DMS153 treated with DMSO at 0.1 percent for 48 hours (cell line): ENCODE measurements at regions not wholly inside any gene's neighbourhood (a gene's known extent, or its start where the extent isn't known, plus 50 kb on each side); places are given as distances from the start of the nearest gene placed in this dataset.
"Not testable (repeated sequence)": the region's sequence is repeated elsewhere in the genome, so short reads cannot be mapped to it uniquely, and the experiment has no call there.

Experiments used
- DNase-seq: peaks from one replicate; lab custom pipeline; 2025; ENCODE audit not compliant: unreplicated experiment; lab: John Stamatoyannopoulos, UW

- no peak for DNase-seq
Measured at GRCh38 chr12:65673156-65673690, 151.1 kb upstream of the HMGA2 start.

GRCh38 chr12:65673732-65674131, 150.6 kb upstream of the HMGA2 start:
- DNase-seq, result no peak

DNA sequence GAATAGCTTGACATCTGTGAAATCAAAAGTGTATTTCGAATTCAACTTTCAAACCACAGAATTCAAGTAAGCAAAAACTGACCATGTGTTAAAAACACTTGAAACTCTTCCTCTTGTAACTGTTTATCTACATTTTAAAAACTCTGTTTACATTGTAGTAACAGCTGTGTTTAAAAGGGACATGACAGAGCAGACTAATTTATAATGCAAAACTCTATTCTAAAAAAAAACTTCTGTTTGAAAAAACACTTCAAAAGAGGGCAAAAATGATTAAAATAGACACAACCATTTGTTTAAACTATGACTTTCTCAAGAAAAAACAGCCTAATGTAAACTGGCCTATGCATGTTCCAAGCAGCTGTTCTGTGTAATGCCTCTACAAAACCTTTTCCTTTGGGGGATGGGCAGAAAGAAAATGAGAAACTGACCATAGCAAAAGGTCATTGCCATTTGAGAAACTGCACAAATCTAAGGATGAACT, 149.1 kb upstream of the HMGA2 start:
- DNase-seq, result no peak

GRCh38 chr12:65678172-65678571, 146.1 kb upstream of the HMGA2 start:
- DNase-seq, result not testable (repeated sequence)

DNA sequence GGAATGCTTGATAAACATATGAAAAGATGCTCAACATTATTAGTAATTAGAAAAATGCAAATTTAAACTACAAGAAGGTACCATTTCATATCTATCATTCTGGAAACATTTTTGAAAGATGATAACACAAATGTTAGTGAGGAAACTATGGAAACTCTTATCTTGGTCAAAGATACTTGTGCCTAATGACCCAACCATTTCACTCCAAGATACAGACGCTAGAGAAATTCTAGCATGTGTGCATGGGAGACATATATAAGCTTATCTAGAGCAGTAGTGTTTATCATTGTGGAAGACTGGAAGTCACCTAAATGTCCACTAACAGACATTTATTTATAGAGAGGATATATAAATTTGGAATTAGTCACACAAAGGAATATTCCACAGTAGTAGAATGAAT, 143.1 kb upstream of the HMGA2 start:
- DNase-seq, result no peak

- no peak for DNase-seq
Measured at GRCh38 chr12:65682112-65682511, 142.2 kb upstream of the HMGA2 start.

DNA sequence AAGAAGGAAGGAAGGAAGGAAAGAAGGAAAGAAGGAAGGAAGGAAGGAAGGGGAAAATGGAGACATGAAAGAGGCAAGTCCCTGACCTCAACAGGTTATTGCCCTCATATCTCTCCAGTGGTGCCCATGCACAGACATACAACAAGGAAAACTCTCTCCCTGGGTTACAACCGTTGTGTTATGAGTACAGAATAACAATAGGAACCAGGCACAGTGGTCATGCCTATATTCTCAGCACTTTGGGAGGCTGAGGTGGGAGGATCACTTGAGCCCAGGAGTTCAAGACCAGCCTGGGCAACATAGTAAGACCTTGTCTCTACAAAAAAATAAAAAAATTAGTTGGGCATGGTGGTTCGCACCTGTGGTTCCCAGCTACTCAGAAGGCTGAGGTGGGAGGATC, 139.4 kb upstream of the HMGA2 start:
- no peak for DNase-seq

GRCh38 chr12:65685514-65685913, 138.8 kb upstream of the HMGA2 start:
- no peak for DNase-seq

DNA sequence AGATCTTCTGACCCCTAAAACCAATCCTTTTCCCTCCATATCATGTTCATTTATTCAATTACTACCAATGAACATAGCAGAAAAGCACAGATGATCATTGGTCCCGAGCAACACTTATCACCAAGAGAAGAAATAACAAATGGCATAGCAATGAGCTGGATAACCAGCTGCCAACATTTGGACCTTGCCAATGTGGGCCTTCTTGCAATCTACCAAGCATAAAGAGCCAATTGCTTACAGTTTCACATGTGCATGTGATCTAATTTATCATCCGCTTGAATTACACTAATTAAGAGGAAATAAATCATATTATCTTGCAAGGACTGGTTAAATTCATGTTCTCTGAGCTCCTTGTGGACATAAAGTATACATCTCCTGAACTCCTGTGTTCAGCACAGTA, 134.8 kb upstream of the HMGA2 start:
- no peak for DNase-seq

DNA sequence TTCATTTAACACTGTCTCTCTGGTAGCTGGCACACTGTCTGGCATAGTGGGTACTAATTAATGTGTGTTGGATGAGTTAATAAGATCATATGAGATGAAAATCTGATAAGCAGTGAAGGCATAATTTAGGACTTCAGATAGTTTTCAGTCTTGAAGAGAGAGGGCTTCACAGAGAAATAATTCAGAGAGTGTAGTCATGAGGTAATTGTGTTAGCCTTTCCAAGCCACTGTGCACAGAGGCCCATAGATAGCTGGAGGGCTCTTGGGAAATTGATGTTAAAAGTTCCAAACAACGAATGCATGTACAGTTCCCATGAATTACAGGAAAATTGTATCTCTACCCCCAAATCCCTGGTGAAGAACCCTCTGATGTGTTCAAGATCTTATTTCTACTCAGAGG, 133.8 kb upstream of the HMGA2 start:
- DNase-seq, result no peak

DNA sequence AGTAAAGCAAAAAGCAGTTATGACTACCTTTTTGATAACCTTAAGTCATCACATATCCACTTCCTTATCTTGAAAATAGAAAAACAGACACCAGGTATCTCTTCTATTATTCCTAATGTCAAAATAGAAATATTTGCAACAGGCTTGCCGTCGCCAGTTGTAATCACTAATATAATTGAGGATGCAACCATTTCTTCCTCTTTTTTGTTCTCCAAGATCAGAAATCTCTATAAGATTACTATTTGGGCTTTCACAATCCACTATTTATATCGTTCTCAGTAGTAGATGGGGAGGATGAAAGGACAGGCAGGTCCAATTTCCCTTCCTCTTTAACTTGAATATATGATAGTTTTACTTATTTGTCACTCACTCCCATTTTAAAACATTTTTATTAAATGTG, 130.2 kb upstream of the HMGA2 start:
- no peak for DNase-seq

- DNase-seq, result no peak
Measured at GRCh38 chr12:65695113-65695865, 129.0 kb upstream of the HMGA2 start.

GRCh38 chr12:65696227-65696626, 128.1 kb upstream of the HMGA2 start:
- DNase-seq, result no peak

- DNase-seq, result no peak
Measured at GRCh38 chr12:65699251-65699650, 125.0 kb upstream of the HMGA2 start.

- no peak for DNase-seq
Measured at GRCh38 chr12:65703176-65703575, 121.1 kb upstream of the HMGA2 start.

DNA sequence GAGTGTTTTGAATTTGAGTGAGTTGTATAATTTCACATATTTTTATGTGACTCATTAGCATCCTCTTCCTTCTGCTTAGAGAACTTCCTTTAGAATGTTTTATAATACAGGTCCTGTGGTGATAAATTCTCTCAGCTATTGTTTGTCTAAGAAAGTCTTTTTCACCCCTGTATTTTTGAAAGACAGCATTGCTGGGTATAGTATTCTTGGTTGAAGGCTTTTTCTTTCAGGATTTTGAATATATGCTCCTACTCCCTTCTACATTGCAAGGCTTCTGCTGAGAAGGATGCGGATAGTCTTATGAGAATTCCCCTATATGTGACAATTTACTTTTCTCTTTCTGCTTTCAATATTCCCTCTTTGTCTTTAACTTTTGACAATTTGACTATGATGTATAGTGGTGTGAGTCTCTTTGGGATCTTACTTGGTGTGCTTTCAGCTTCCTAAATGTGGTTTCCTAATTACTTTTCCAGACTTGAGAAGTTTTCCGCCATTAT, 118.9 kb upstream of the HMGA2 start:
- no peak for DNase-seq

DNA sequence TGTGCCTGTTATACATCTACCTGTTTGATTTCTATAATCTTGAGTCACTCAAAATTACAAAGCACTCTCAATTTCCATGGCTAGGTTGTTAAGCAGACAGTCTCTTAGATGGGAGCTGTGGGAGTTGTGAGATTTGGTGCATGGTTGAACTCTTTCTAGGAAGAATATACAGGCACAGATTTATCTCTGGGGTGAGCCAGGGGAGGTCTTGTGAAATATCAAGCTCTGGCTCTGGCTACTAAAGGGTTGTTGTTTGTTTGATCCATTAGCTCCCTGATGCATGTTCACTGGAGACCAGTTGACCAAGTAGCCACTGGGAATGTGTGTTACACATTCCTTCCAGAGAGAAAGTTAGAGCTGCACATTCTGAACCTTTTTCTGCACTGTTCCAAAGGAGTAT, 117.2 kb upstream of the HMGA2 start:
- DNase-seq, result no peak

GRCh38 chr12:65712260-65713004, 111.9 kb upstream of the HMGA2 start:
- DNase-seq, result no peak

DNA sequence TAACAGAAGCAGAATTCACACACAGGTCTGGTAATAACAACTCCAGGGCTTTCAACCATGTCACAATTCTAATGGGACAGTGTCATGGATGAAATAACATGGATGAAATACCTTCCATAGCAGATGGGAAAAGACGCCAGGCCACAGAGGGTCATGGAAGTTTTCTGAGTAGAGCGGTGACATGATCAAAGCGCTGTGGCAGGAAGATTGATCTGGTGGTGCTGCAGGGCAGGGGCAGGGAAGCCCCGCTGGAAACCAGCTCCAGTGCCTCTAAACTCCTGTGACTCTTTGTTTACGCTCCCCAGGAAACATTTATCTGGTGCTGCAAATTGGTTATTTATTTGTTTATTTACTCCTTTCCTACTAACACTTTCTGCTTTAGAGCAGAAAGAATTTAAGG, 108.3 kb upstream of the HMGA2 start:
- DNase-seq, result no peak

- no peak for DNase-seq
Measured at GRCh38 chr12:65720136-65721130, 103.8 kb upstream of the HMGA2 start.
